Activated gamma-delta T cell treated with anti-CD3 and anti-CD28 coated beads, Interleukin-2, amount 50 U/mL, for 16 hours (primary cell): ENCODE measurements at regions not wholly inside any gene's neighbourhood (a gene's known extent, or its start where the extent isn't known, plus 50 kb on each side); places are given as distances from the start of the nearest gene placed in this dataset.

Experiments
- DNase-seq: peaks from one replicate; pipeline ENCODE4 v3.0.0-alpha.2; 2020; ENCODE audit warnings: low read depth

DNA sequence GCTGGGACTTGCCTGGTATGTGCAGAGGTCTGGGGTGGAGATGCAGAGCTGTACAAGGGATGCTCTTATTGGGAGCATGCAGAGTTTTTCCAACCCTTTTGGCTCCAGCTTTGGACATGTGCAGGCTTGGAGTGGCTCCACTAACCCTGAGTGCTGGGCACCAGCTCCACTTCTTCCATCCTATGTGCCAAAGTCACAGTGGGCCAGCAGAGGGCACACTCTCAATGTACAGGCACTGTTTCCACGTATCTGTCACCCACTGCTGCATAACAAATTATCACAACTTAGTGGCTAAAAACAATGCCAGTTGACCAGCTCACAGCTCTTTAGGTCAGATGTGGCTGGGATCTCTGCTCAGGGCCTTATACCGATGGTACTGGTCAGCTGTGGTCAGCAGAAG is 631.8 kb downstream of the AJAP1 start:
- DNase-seq, result peak; percentile 5

- DNase-seq, result no peak
These were observed 620.1 kb downstream of the AJAP1 start for GRCh38 chr1:5274527-5274926.

GRCh38 chr1:5273280-5274003 is 619.0 kb downstream of the AJAP1 start:
- DNase-seq, result no peak

- DNase-seq, result no peak
These were observed 617.9 kb downstream of the AJAP1 start for GRCh38 chr1:5272325-5272724.

GRCh38 chr1:5271264-5271663 is 616.9 kb downstream of the AJAP1 start:
- no peak for DNase-seq

GRCh38 chr1:5269901-5270300 is 615.5 kb downstream of the AJAP1 start:
- no peak for DNase-seq

- DNase-seq, result no peak
These were observed 613.3 kb downstream of the AJAP1 start for GRCh38 chr1:5267603-5268235.

GRCh38 chr1:5265438-5266075 is 611.1 kb downstream of the AJAP1 start:
- no peak for DNase-seq

GRCh38 chr1:5264476-5264875 is 610.1 kb downstream of the AJAP1 start:
- DNase-seq, result no peak

DNA sequence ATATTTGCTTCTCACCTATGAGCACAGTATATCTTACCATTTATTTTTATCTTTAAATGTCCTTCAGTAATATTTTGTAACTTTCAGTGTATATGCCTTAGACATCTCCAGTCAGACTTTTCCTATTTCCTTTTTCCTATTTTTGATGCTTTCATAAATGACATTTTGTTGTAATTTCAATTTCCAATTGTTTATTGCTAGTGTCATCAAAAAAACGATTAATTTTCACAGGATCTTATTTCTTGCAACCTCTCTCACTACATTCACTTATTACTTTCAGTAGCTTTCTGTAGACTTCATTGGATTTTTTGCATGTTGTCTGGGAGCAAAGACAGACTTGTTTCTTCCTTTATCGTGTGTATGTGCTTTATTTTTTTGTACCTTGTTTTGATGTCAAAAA is 602.4 kb downstream of the AJAP1 start:
- DNase-seq, result no peak

DNA sequence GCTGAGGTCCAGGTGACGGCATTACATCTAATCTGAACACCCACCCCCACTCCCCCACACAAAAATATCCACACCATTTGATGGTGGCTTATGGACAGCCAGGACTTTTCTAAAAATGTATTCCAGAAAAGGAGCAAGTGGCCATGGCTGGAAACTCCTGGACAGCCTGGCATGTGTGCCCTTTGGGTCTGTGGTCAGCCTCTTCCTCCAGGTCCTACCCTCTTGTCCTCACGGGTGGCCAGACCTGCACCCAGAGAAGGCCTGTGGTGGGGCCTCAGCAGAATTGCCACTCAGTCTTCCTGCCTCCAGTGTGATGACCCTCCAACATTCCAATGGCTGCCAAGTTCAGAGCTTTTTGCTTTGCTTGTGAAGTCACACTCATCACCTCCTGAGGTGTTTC is 600.6 kb downstream of the AJAP1 start:
- no peak for DNase-seq

DNA sequence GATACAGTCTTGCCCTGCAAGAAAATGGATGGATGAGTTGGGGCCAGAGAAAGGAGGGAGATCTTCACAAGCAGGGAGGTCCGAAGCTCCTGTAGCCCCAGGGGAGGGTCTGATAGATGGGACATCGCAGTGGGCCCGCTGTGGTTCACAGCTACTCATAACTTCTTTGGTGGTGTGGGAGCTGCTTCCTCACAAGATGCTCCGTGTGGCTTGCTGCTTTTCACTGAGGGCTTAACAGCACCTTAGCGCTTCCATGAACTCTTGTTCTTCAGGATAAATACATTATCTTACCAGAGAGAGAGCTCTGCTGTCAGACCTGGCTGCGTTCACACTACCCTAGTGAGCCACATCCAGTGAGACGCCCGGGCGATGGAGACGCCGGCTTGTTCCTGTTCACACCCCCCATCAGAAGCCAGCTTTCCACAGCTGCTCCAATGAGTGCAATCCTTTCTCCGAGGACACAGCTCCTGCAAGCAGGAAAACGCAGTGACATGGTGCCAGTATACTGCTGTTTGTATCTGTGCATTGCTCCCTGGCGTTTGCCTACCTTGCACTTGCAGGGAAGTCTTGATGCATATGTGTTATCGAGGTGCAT is 599.8 kb downstream of the AJAP1 start:
- DNase-seq, result no peak

- no peak for DNase-seq
These were observed 598.6 kb downstream of the AJAP1 start for GRCh38 chr1:5253036-5253435.

DNA sequence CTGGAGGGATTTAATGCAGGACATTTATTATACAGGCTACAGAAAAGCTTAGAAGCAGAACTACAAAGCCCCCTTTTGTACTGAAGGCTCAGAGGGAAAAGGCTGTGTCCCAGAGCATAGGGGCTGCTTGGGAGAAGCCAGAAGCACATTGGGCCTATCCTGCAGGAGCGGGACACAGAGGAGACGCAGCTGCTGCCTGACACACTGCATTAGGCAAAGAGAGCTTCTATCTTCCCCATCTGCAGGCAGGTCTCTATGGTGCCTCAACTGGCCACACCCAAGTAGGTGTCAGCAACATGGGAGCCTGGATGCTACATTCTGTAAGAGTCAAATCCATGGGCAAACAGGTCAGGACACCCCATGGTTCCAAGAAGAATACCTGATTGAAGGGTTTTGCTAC is 595.9 kb downstream of the AJAP1 start:
- DNase-seq, result no peak

DNA sequence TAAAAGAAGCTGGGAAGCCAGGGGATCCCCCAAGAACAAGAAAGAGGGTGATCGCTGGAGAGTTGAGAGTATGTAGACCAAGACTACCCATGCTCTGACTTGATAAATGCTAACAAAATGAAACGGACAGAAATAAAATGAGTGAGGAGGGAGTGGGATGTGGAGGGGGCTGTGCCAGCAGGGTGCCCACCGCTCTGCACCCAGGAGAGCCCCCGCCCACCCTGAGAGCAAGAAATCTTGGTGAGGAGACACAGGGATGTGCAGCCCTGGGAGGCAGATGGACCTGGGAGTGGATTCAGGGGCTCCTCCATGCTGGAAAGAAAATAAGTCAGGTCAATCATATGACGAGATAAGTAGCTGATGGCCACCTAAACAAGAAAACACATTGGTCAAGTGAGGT is 590.9 kb downstream of the AJAP1 start:
- no peak for DNase-seq

DNA sequence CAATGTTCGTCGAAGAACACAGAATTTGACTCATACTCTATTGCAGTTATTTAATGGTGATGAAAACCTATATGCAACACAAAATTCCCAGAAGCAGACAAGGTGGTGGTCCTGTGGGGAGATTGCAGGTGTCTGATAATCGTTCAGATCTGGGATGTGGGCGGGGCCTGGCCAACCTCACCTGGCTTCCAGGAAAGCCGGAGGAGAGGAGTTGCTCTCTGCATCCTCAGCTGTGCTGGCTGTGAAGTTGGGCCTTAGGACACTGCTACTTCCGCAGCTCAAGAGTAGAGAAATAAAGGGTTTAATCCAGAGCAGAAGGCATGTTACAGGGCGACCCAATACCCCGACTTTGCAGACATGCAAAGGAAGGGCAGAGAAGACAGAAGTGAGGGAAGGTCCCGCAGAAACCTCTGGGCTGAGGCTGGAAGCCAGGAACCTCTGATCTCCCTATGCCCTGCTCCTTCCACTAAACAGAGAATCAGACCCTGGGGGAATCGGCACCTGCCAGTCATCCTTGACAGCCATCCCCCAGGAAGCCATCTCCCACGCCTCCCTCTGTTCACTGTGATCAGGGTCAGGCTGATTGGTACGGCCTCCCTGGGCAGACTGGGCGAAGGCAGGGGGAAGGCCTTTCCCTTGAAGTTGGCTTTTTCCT is 590.3 kb downstream of the AJAP1 start:
- no peak for DNase-seq

DNA sequence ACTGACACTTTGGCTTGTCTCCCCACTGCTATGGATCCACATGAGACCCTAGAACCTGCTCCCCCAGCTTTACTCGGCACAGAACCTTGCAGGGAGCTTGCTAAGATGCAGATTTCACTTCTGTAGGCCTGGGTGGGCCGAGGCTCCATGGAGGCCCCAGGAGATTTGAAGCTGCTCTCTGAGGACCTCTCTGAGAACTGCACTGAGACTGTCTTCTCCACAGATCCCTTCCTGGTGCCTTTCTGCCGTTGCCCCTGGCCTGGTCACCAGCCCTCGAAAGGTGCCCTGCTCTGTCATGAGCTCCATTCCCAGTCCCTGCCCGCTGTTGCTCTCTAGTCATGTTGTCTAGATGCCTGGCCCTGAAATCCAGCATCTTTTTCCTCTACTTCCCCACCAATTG is 588.4 kb downstream of the AJAP1 start:
- DNase-seq, result no peak

- no peak for DNase-seq
These were observed 585.5 kb downstream of the AJAP1 start for GRCh38 chr1:5239911-5240310.

GRCh38 chr1:5238351-5239130 is 584.1 kb downstream of the AJAP1 start:
- no peak for DNase-seq

DNA sequence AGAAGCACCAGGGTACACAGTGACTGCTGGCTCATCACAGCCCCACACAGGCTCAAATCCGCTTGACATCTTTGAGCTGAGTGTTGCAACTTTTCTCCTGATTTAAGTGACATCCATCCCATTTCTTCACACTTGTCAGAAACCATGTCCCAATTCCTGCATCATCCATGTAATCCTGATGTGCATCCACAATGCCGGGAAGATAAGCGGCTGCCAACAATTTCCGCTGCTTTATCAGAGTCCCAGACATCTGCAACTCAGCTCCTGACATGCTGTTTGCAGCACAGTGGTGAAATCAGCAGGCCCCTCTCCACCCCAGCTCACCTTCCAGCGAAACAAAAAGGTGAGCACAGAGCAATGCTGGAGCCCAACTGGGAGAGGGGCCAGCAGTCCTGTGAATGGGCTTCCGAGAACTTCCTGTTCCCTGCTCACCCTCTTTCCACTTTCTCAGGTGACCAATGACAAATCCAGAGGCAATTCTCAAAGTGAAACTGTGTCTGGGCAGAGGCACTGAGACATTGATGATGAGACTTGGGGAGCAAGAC is 581.0 kb downstream of the AJAP1 start:
- DNase-seq, result no peak

GRCh38 chr1:5232537-5232936 is 578.1 kb downstream of the AJAP1 start:
- DNase-seq, result no peak
